ENCODE measurements at regions not wholly inside any gene's neighbourhood (a gene's known extent, or its start where the extent isn't known, plus 50 kb on each side); places are given as distances from the start of the nearest gene placed in this dataset.

DNA sequence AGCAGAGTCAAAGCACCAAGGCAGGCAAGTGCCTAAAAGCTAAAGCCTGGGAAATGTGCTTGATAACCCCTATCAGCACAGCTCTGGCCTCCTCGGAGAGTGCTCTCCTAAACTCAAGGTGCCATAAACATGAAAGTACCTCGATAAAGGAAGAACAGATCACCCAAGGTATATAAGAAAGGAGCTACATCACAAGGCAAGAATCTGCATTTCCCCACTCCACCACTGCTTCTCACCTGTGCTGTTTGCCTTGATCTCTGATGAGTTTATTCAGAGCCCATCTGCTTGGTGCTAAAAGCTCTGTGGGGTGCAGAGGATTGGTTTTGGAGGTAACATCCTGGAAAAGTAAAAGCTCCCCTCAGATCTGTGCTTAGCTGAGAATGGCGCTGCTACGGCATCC is 449.5 kb upstream of the CDH5 start:
- TF ChIP-seq CTCF (IDR thresholded peaks at IDR 0.05) (no peak), POLR2A (IDR thresholded peaks at IDR 0.05) (no peak)

All from uterus (tissue), 2 donors.